Neural cell (in vitro differentiated cells): ENCODE measurements at regions not wholly inside any gene's neighbourhood (a gene's known extent, or its start where the extent isn't known, plus 50 kb on each side); places are given as distances from the start of the nearest gene placed in this dataset.

ENCODE experiments used
- H2AFZ ChIP-seq: fragments of 200-600, 300-800 bp; sonication (generic), shearing (Covaris generic); 2 replicates; pipeline ENCODE4 v1.6.0; 2014; ENCODE audit warnings: low read depth, mild to moderate bottlenecking, antibody characterized with exemption, low read length, moderate library complexity
- H3F3A ChIP-seq: fragments of 200-600 bp; shearing (Covaris generic); 2 replicates; pipeline ENCODE4 v1.6.1; 2016; ENCODE audit warnings: mild to moderate bottlenecking, moderate library complexity, mixed read lengths, antibody characterized with exemption, low read length; ENCODE audit not compliant: insufficient read depth, poor library complexity, severe bottlenecking
- H3K27ac ChIP-seq: fragments of 200-600, 300-800 bp; sonication (generic), shearing (Covaris generic); 2 replicates; pipeline ENCODE4 v1.5.1; 2014; ENCODE audit warnings: mild to moderate bottlenecking, low read length, moderate library complexity
- H3K27me3 ChIP-seq: fragments of 300-800, 200-600 bp; sonication (generic), shearing (Covaris generic); 2 replicates; pipeline ENCODE4 v1.6.0; 2014; ENCODE audit warnings: mild to moderate bottlenecking, low read depth, low read length, moderate library complexity; ENCODE audit not compliant: insufficient read depth
- H3K36me3 ChIP-seq: fragments of 300-800, 200-600 bp; sonication (generic), shearing (Covaris generic); 2 replicates; pipeline ENCODE4 v1.5.1; 2014; ENCODE audit warnings: mild to moderate bottlenecking, antibody characterized with exemption, low read length, moderate library complexity; ENCODE audit not compliant: insufficient read depth
- H3K4me2 ChIP-seq: fragments of 300-800, 200-600 bp; sonication (generic), shearing (Covaris generic); 2 replicates; pipeline ENCODE4 v1.6.0; 2014; ENCODE audit warnings: mild to moderate bottlenecking, low read length
- H3K4me3 ChIP-seq: fragments of 300-800, 200-600 bp; sonication (generic), shearing (Covaris generic); 2 replicates; pipeline ENCODE4 v1.5.1; 2014; ENCODE audit warnings: mild to moderate bottlenecking, low read length, moderate library complexity
- H3K79me2 ChIP-seq: fragments of 200-600 bp; shearing (Covaris generic); replicated peaks from 2 replicates; pipeline ENCODE4 v1.6.0; 2014; ENCODE audit warnings: mild to moderate bottlenecking, low read length, moderate library complexity; ENCODE audit not compliant: insufficient read depth
- H3K9ac ChIP-seq: fragments of 300-800, 200-600 bp; sonication (generic), shearing (Covaris generic); 2 replicates; pipeline ENCODE4 v1.6.1; 2016; ENCODE audit warnings: mild to moderate bottlenecking, low read length, mixed read lengths
- H3K9me2 ChIP-seq: fragments of 200-600 bp; shearing (Covaris generic); 2 replicates; pipeline ENCODE4 v1.6.1; 2016; ENCODE audit warnings: mild to moderate bottlenecking, low read length, mixed read lengths; ENCODE audit not compliant: insufficient read depth
- H3K9me3 ChIP-seq: fragments of 200-600, 300-800 bp; sonication (generic), shearing (Covaris generic); 2 replicates; pipeline ENCODE4 v1.6.1; 2016; ENCODE audit warnings: mild to moderate bottlenecking, mixed run types, low read length, moderate library complexity, mixed read lengths
- H4K20me1 ChIP-seq: fragments of 200-600 bp; shearing (Covaris generic); 2 replicates; pipeline ENCODE4 v1.6.1; 2016; ENCODE audit warnings: mild to moderate bottlenecking, mixed run types; ENCODE audit not compliant: insufficient read depth
- EP300 ChIP-seq: fragments of 450-650 bp; conservative IDR thresholded peaks from 2 replicates; pipeline ENCODE4 v1.6.1; 2014; ENCODE audit warnings: antibody characterized with exemption, mild to moderate bottlenecking, moderate library complexity; ENCODE audit not compliant: poor library complexity, severe bottlenecking
- EZH2 ChIP-seq: fragments of 200-600, 300-800 bp; shearing (Covaris generic), sonication (generic); IDR thresholded peaks from 2 replicates; pipeline ENCODE4 v1.6.1; 2014; ENCODE audit warnings: antibody characterized with exemption, low read length, borderline replicate concordance, mild to moderate bottlenecking; ENCODE audit not compliant: insufficient read depth, poor library complexity, severe bottlenecking
- MXI1 ChIP-seq: fragments of 450-650 bp; conservative IDR thresholded peaks from 2 replicates; pipeline ENCODE4 v1.6.1; 2014; ENCODE audit warnings: antibody characterized with exemption, mild to moderate bottlenecking; ENCODE audit not compliant: poor library complexity, severe bottlenecking
- POLR2AphosphoS5 ChIP-seq: IDR thresholded peaks from 2 replicates; pipeline ENCODE4 v1.6.1; 2012
- RAD21 ChIP-seq: fragments of 450-650 bp; conservative IDR thresholded peaks from 2 replicates; pipeline ENCODE4 v1.6.1; 2014; ENCODE audit warnings: antibody characterized with exemption, mild to moderate bottlenecking, moderate library complexity
- REST ChIP-seq: IDR thresholded peaks from 2 replicates; pipeline ENCODE4 v1.6.1; 2012; ENCODE audit warnings: borderline replicate concordance
- SMC3 ChIP-seq: fragments of 450-650 bp; conservative IDR thresholded peaks from 2 replicates; pipeline ENCODE4 v1.6.1; 2014; ENCODE audit warnings: antibody characterized with exemption, mild to moderate bottlenecking, moderate library complexity; ENCODE audit not compliant: poor library complexity
- TAF1 ChIP-seq: IDR thresholded peaks from 2 replicates; pipeline ENCODE4 v1.6.1; 2012; ENCODE audit warnings: low read depth
- TF ChIP-seq, protein P1 (sequence below): fragments of 450-650 bp; IDR thresholded peaks from 2 replicates; pipeline ENCODE4 v1.5.1; 2014; ENCODE audit warnings: antibody characterized with exemption, mild to moderate bottlenecking, moderate library complexity; ENCODE audit not compliant: poor library complexity, severe bottlenecking

DNA sequence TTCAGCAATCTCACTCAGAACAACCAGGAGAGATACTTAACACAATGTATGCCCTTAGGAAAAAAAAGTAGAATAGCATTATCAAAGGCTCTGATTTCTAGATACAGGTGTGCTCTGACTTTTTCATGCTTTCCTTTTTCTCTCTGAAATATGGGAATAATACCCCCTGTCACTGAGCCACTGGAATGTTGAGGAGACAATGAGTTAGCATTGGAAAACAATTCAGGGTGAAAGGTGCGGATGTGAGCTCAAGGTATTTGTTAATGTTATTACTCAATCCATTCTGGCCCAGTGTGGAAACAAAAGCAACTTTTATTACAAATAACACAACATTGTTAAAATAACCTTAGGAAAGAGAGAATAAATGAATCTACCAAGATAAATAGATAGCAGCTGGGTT is 228.0 kb downstream of the IKZF2 start:
- no peak overlapping the region for H2AFZ ChIP-seq
- H4K20me1 ChIP-seq = no peaks in the 10 kb centered on the region
- no peak overlapping the region for H3K4me3 ChIP-seq
- H3K27me3 ChIP-seq = no peaks in the 10 kb centered on the region
- H3F3A ChIP-seq = no peaks in the 10 kb centered on the region
- H3K27ac ChIP-seq = no peak overlapping the region
- H3K9me3 ChIP-seq = no peaks in the 10 kb centered on the region
- no peak overlapping the region for H3K9ac ChIP-seq
- no peaks in the 10 kb centered on the region for H3K79me2 ChIP-seq
- H3K36me3 ChIP-seq = no peaks in the 10 kb centered on the region
- H3K4me2 ChIP-seq = no peak overlapping the region
- TF ChIP-seq REST (no peak), POLR2AphosphoS5 (no peak), RAD21 (no peak)
- H3K9me2 ChIP-seq = no peaks in the 10 kb centered on the region

- Histone ChIP-seq H3K79me2 (no peaks in the 10 kb centered on the region), H3K27ac (no peak overlapping the region), H3K4me2 (no peak overlapping the region), H4K20me1 (no peaks in the 10 kb centered on the region), H2AFZ (no peak overlapping the region), H3K9me2 (no peaks in the 10 kb centered on the region), H3K9me3 (no peaks in the 10 kb centered on the region), H3K27me3 (no peaks in the 10 kb centered on the region), H3K4me3 (no peak overlapping the region), H3K9ac (no peak overlapping the region), H3F3A (no peaks in the 10 kb centered on the region), H3K36me3 (no peaks in the 10 kb centered on the region)
- TF ChIP-seq EZH2 = no peak
- no peak for TF ChIP-seq RAD21
- TF ChIP-seq, protein P1, sequence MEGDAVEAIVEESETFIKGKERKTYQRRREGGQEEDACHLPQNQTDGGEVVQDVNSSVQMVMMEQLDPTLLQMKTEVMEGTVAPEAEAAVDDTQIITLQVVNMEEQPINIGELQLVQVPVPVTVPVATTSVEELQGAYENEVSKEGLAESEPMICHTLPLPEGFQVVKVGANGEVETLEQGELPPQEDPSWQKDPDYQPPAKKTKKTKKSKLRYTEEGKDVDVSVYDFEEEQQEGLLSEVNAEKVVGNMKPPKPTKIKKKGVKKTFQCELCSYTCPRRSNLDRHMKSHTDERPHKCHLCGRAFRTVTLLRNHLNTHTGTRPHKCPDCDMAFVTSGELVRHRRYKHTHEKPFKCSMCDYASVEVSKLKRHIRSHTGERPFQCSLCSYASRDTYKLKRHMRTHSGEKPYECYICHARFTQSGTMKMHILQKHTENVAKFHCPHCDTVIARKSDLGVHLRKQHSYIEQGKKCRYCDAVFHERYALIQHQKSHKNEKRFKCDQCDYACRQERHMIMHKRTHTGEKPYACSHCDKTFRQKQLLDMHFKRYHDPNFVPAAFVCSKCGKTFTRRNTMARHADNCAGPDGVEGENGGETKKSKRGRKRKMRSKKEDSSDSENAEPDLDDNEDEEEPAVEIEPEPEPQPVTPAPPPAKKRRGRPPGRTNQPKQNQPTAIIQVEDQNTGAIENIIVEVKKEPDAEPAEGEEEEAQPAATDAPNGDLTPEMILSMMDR = no peak
- no peak for TF ChIP-seq SMC3
These were observed 228.7 kb downstream of the IKZF2 start for GRCh38 chr2:212922701-212923100.

GRCh38 chr2:212921711-212922110 is 229.7 kb downstream of the IKZF2 start:
- Histone ChIP-seq H3K36me3 (no peaks in the 10 kb centered on the region), H3K9me2 (no peaks in the 10 kb centered on the region), H3F3A (no peaks in the 10 kb centered on the region), H3K9ac (no peak overlapping the region), H3K27ac (no peak overlapping the region), H3K4me3 (no peak overlapping the region), H4K20me1 (no peaks in the 10 kb centered on the region), H3K79me2 (no peaks in the 10 kb centered on the region), H3K27me3 (no peaks in the 10 kb centered on the region), H3K9me3 (no peaks in the 10 kb centered on the region), H2AFZ (no peak overlapping the region), H3K4me2 (no peak overlapping the region)
- TF ChIP-seq TAF1 (no peak), EZH2 (no peak), MXI1 (no peak), POLR2AphosphoS5 (no peak), RAD21 (no peak), EP300 (no peak), REST (no peak), SMC3 (no peak)
- TF ChIP-seq, protein P1 = no peak
